MG63 (cell line): ENCODE measurements at regions not wholly inside any gene's neighbourhood (a gene's known extent, or its start where the extent isn't known, plus 50 kb on each side); places are given as distances from the start of the nearest gene placed in this dataset.
"Not testable (repeated sequence)": the region's sequence is repeated elsewhere in the genome, so short reads cannot be mapped to it uniquely, and the experiment has no call there.

ENCODE experiments used
- DNase-seq: peaks from one replicate; pipeline ENCODE4 v3.0.0-alpha.2; 2020
- H3K27me3 ChIP-seq: fragments of 250-450 bp; sonication (Bioruptor Pico); 2 replicates; pipeline ENCODE4 v1.5.1; 2020; ENCODE audit warnings: mild to moderate bottlenecking, moderate library complexity
- H3K36me3 ChIP-seq: fragments of 250-450 bp; sonication (Bioruptor Pico); 2 replicates; pipeline ENCODE4 v1.5.1; 2020; ENCODE audit warnings: mild to moderate bottlenecking, moderate library complexity
- H3K4me3 ChIP-seq: fragments of 250-450 bp; sonication (Bioruptor Pico); 2 replicates; pipeline ENCODE4 v1.5.1; 2020; ENCODE audit warnings: mild to moderate bottlenecking, moderate library complexity
- H3K9me3 ChIP-seq: fragments of 250-450 bp; sonication (Bioruptor Pico); 2 replicates; pipeline ENCODE4 v1.5.1; 2020; ENCODE audit warnings: mild to moderate bottlenecking, moderate library complexity

GRCh38 chr22:47409539-47410275 lies 647.3 kb downstream of the TBC1D22A start:
- Histone ChIP-seq H3K9me3 (no peaks in the 10 kb centered on the region), H3K27me3 (no peaks in the 10 kb centered on the region)
- no peak for DNase-seq

GRCh38 chr22:47408409-47408808 lies 646.0 kb downstream of the TBC1D22A start:
- Histone ChIP-seq H3K36me3 (no peaks in the 10 kb centered on the region), H3K9me3 (no peaks in the 10 kb centered on the region), H3K27me3 (no peaks in the 10 kb centered on the region)

More at GRCh38 chr22:47409539-47410275, 647.3 kb downstream of the TBC1D22A start:
- no peak overlapping the region for H3K4me3 ChIP-seq
- H3K36me3 ChIP-seq = no peaks in the 10 kb centered on the region

GRCh38 chr22:47407461-47408025 lies 645.1 kb downstream of the TBC1D22A start:
- Histone ChIP-seq H3K4me3 (no peak overlapping the region), H3K9me3 (no peaks in the 10 kb centered on the region), H3K27me3 (no peaks in the 10 kb centered on the region), H3K36me3 (no peaks in the 10 kb centered on the region)
- no peak for DNase-seq

More at GRCh38 chr22:47408409-47408808, 646.0 kb downstream of the TBC1D22A start:
- H3K4me3 ChIP-seq = no peak overlapping the region
- DNase-seq = no peak

GRCh38 chr22:47406896-47407295 lies 644.4 kb downstream of the TBC1D22A start:
- no peak for DNase-seq
- no peaks in the 10 kb centered on the region for H3K9me3 ChIP-seq
- H3K36me3 ChIP-seq = no peaks in the 10 kb centered on the region
- H3K27me3 ChIP-seq = no peaks in the 10 kb centered on the region
- no peak overlapping the region for H3K4me3 ChIP-seq

GRCh38 chr22:47406180-47406834 lies 643.9 kb downstream of the TBC1D22A start:
- H3K4me3 ChIP-seq = no peak overlapping the region
- no peaks in the 10 kb centered on the region for H3K36me3 ChIP-seq
- DNase-seq = no peak
- H3K27me3 ChIP-seq = no peaks in the 10 kb centered on the region
- H3K9me3 ChIP-seq = no peaks in the 10 kb centered on the region

- H3K27me3 ChIP-seq, H3K9me3 ChIP-seq, H3K4me3 ChIP-seq, DNase-seq, H3K36me3 ChIP-seq: not testable (repeated sequence)
Measured at GRCh38 chr22:47405222-47405621, 642.8 kb downstream of the TBC1D22A start.

- no peaks in the 10 kb centered on the region for H3K9me3 ChIP-seq
- H3K4me3 ChIP-seq = no peak overlapping the region
- H3K27me3 ChIP-seq = no peaks in the 10 kb centered on the region
- no peak for DNase-seq
- H3K36me3 ChIP-seq = no peaks in the 10 kb centered on the region
Measured at GRCh38 chr22:47402876-47403525, 640.6 kb downstream of the TBC1D22A start.

- Histone ChIP-seq H3K36me3 (no peaks in the 10 kb centered on the region), H3K9me3 (no peaks in the 10 kb centered on the region), H3K4me3 (no peak overlapping the region), H3K27me3 (no peaks in the 10 kb centered on the region)
- no peak for DNase-seq
Measured at GRCh38 chr22:47401976-47402770, 639.7 kb downstream of the TBC1D22A start.

GRCh38 chr22:47401592-47401898 lies 639.1 kb downstream of the TBC1D22A start:
- H3K36me3 ChIP-seq = no peaks in the 10 kb centered on the region
- H3K4me3 ChIP-seq = no peak overlapping the region
- H3K9me3 ChIP-seq = no peaks in the 10 kb centered on the region
- DNase-seq = no peak
- no peaks in the 10 kb centered on the region for H3K27me3 ChIP-seq

- H3K9me3 ChIP-seq = no peaks in the 10 kb centered on the region
- H3K4me3 ChIP-seq = no peak overlapping the region
- H3K27me3 ChIP-seq = no peaks in the 10 kb centered on the region
- H3K36me3 ChIP-seq = no peaks in the 10 kb centered on the region
- DNase-seq = no peak
Measured at GRCh38 chr22:47400701-47401591, 638.5 kb downstream of the TBC1D22A start.

GRCh38 chr22:47400131-47400530 lies 637.7 kb downstream of the TBC1D22A start:
- not testable (repeated sequence) for H3K27me3 ChIP-seq, H3K9me3 ChIP-seq, H3K4me3 ChIP-seq, DNase-seq, H3K36me3 ChIP-seq

- Histone ChIP-seq H3K9me3 (no peaks in the 10 kb centered on the region), H3K27me3 (no peaks in the 10 kb centered on the region), H3K36me3 (no peaks in the 10 kb centered on the region), H3K4me3 (no peak overlapping the region)
- DNase-seq = no peak
Measured at GRCh38 chr22:47398921-47399790, 636.7 kb downstream of the TBC1D22A start.

- Histone ChIP-seq H3K27me3 (no peaks in the 10 kb centered on the region), H3K9me3 (no peaks in the 10 kb centered on the region), H3K4me3 (no peak overlapping the region), H3K36me3 (no peaks in the 10 kb centered on the region)
- no peak for DNase-seq
Measured at GRCh38 chr22:47398491-47398890, 636.0 kb downstream of the TBC1D22A start.

GRCh38 chr22:47397673-47398072 lies 635.2 kb downstream of the TBC1D22A start:
- no peaks in the 10 kb centered on the region for H3K36me3 ChIP-seq
- DNase-seq = no peak
- H3K27me3 ChIP-seq = no peaks in the 10 kb centered on the region
- no peak overlapping the region for H3K4me3 ChIP-seq
- H3K9me3 ChIP-seq = no peaks in the 10 kb centered on the region

GRCh38 chr22:47396515-47396914 lies 634.1 kb downstream of the TBC1D22A start:
- no peak for DNase-seq

More at GRCh38 chr22:47396515-47396914, 634.1 kb downstream of the TBC1D22A start:
- no peaks in the 10 kb centered on the region for H3K36me3 ChIP-seq
- H3K9me3 ChIP-seq = no peaks in the 10 kb centered on the region
- no peak overlapping the region for H3K4me3 ChIP-seq
- no peaks in the 10 kb centered on the region for H3K27me3 ChIP-seq
